ENCODE measurements at regions not wholly inside any gene's neighbourhood (a gene's known extent, or its start where the extent isn't known, plus 50 kb on each side); places are given as distances from the start of the nearest gene placed in this dataset.

- Histone ChIP-seq H3K36me3 (ENCODE audit: control insufficient read depth, insufficient read depth, low read length) (no peaks in the 10 kb centered on the region), H3K4me3 (no peak overlapping the region), H3K79me2 (ENCODE audit: control insufficient read depth, insufficient read depth, low read length) (no peaks in the 10 kb centered on the region), H3K27me3 (ENCODE audit: control insufficient read depth in 2 of 2, insufficient read depth in 2 of 2, low read length in 2 of 2) (no peaks in the 10 kb centered on the region), H4K20me1 (replicated peaks; ENCODE audit: control insufficient read depth, insufficient read depth, low read length) (no peaks in the 10 kb centered on the region), H3K4me2 (ENCODE audit: insufficient read depth, low read length) (no peak overlapping the region), H3K9me1 (ENCODE audit: control insufficient read depth, insufficient read depth, low read length) (no peaks in the 10 kb centered on the region), H3K27ac (ENCODE audit: extremely low read depth, low read depth, low read length) (no peak overlapping the region), H2AFZ (ENCODE audit: low read depth, low read length) (no peak overlapping the region), H3K9ac (ENCODE audit: insufficient read depth in 1 of 2, low read depth in 2 of 2, low read length in 2 of 2) (no peak overlapping the region), H3K9me3 (replicated peaks; ENCODE audit: control insufficient read depth, insufficient read depth, low read depth, low read length) (no peaks in the 10 kb centered on the region), H3K4me1 (replicated peaks in 1 of 2; ENCODE audit: control insufficient read depth in 2 of 2, insufficient read depth in 2 of 2, low read length in 2 of 2) (no peaks in the 10 kb centered on the region)
- CTCF ChIA-PET (ENCODE audit: low intra/inter-chr PET ratio), result no interaction called here
- POLR2A ChIA-PET, result no interaction called here
- FAIRE-seq, result no peak
- BruUV-seq (replicated peaks), result no TSS peak
- no peak for DNase-seq (ENCODE audit: extremely low read depth in 1 of 4, low spot score in 3 of 4)
- intact Hi-C loops (cut with micrococcal nuclease), result no loop called here
- WGBS (ENCODE audit: insufficient coverage, low coverage, missing lambda C conversion rate), result 2% methylated on average over 3 of the region's 3 CpGs
- no peak for ATAC-seq
- in situ Hi-C loops (cut with MboI), result no loop called here
- TF ChIP-seq ELF4 (CRISPR knock-in tag; IDR thresholded peaks at IDR 0.05), result no peak
- no peak for TF ChIP-seq EP300 (IDR thresholded peaks at IDR 0.05; ENCODE audit: low read length)
- TF ChIP-seq CREB3 (tag; conservative IDR thresholded peaks at IDR 0.05; ENCODE audit: low read depth), result no peak
- TF ChIP-seq ARID2 (IDR thresholded peaks at IDR 0.05), result no peak
- no peak for TF ChIP-seq AFF4 (CRISPR knock-in tag; IDR thresholded peaks at IDR 0.05)
- no peak for TF ChIP-seq HDAC8 (tag; IDR thresholded peaks at IDR 0.05)
- TF ChIP-seq PCBP1 (IDR thresholded peaks at IDR 0.05; ENCODE audit: low read depth, low read length, poor library complexity, severe bottlenecking), result no peak
- no peak for TF ChIP-seq ZNF253 (CRISPR knock-in tag; conservative IDR thresholded peaks at IDR 0.05)
- TF ChIP-seq ZKSCAN1 (IDR thresholded peaks at IDR 0.05; ENCODE audit: low read depth, low read length), result no peak
- TF ChIP-seq GTF2A2 (tag; IDR thresholded peaks at IDR 0.05), result no peak
- TF ChIP-seq DNMT1 (IDR thresholded peaks at IDR 0.05), result no peak
- no peak for TF ChIP-seq CSDE1 (IDR thresholded peaks at IDR 0.05)
- TF ChIP-seq HLTF (IDR thresholded peaks at IDR 0.05), result no peak
- no peak for TF ChIP-seq PKNOX1 (IDR thresholded peaks at IDR 0.05)
- TF ChIP-seq THRA (IDR thresholded peaks at IDR 0.05), result no peak
- no peak for TF ChIP-seq ZNF507 (tag; conservative IDR thresholded peaks at IDR 0.05)
These were observed 76.5 kb upstream of the CHODL start for GRCh38 chr21:18168108-18168507.
